HCT116 (cell line): ENCODE measurements at regions not wholly inside any gene's neighbourhood (a gene's known extent, or its start where the extent isn't known, plus 50 kb on each side); places are given as distances from the start of the nearest gene placed in this dataset.

ENCODE experiments used
- ATAC-seq: fragments of 200-7000 bp; cut with Tn5 transposase; 2 replicates; pipeline ENCODE4 v1.9.1; 2020; ENCODE audit warnings: mild to moderate bottlenecking, moderate library complexity
- BruUV-seq: library from RNA; stranded (reverse); fragments of 400-500 nt; replicated peaks from 2 replicates; lab custom pipeline; 2021; lab: Mats Ljungman, UMichigan
- CTCF ChIA-PET: fragments of 300-600 bp; sonication (Branson Sonifier 250); formaldehyde crosslinking; loops from one replicate; lab custom pipeline; 2021; ENCODE audit warnings: antibody characterized with exemption; lab: Charles Lee
- POLR2A ChIA-PET: fragments of 300-600, 350-600 bp; sonication (Branson Sonifier 250); formaldehyde crosslinking; loops from one replicate; lab custom pipeline; 2021; ENCODE audit warnings: antibody characterized with exemption; lab: Charles Lee
- RAD21 ChIA-PET, 2 experiments: fragments of 300-600 bp; sonication (Branson Sonifier 250); formaldehyde crosslinking; loops; one replicate each; lab custom pipeline; 2023; ENCODE audit warnings: low total read pairs in 2 of 2; ENCODE audit not compliant: uncharacterized antibody in 2 of 2, unreplicated experiment in 2 of 2, low non-redundant PET in 1 of 2; lab: Charles Lee
- DNase-seq: peaks from one replicate; pipeline ENCODE4 v3.0.0-alpha.2; 2010; ENCODE audit warnings: low read depth, low spot score
- H2AFZ ChIP-seq: fragments of 200-600 bp; shearing (Covaris generic), sonication (generic); 2 replicates; pipeline ENCODE4 v1.6.1; 2017; ENCODE audit warnings: low read depth, mixed run types, mixed read lengths, antibody characterized with exemption, low read length; ENCODE audit not compliant: poor library complexity, severe bottlenecking
- H3K27ac ChIP-seq: 2 replicates; pipeline ENCODE4 v1.5.1; 2012; ENCODE audit warnings: low read depth, low read length
- H3K27me3 ChIP-seq: fragments of 200-600 bp; sonication (generic); 2 replicates; pipeline ENCODE4 v1.6.1; 2016; ENCODE audit warnings: mixed run types, low read length, mixed read lengths; ENCODE audit not compliant: insufficient read depth
- H3K36me3 ChIP-seq, 2 experiments: fragments of 200-500 bp in 1 of 2; fragments of 200-600 bp in 1 of 2; sonication (Bioruptor generic) in 1 of 2; sonication (generic) in 1 of 2; 2 replicates each; pipeline versions ENCODE4 v1.5.1 to v1.6.1; 2014 to 2016; ENCODE audit warnings: low read length in 2 of 2, inconsistent platforms in 1 of 2, mixed read lengths in 1 of 2, mixed run types in 1 of 2; ENCODE audit not compliant: insufficient read depth in 2 of 2, control insufficient read depth in 1 of 2
- H3K4me1 ChIP-seq, 2 experiments: fragments of 200-600 bp in 1 of 2; sonication (generic) in 1 of 2; 2 replicates each; pipeline versions ENCODE4 v1.5.1 to v1.6.1; 2012 to 2017; ENCODE audit warnings: low read length in 2 of 2, inconsistent platforms in 1 of 2, mild to moderate bottlenecking in 1 of 2, mixed read lengths in 1 of 2, mixed run types in 1 of 2, moderate library complexity in 1 of 2; ENCODE audit not compliant: insufficient read depth in 2 of 2, control insufficient read depth in 1 of 2
- H3K4me2 ChIP-seq: fragments of 200-600 bp; sonication (generic); 2 replicates; pipeline ENCODE4 v1.6.1; 2017; ENCODE audit warnings: mixed run types, low read length, mixed read lengths
- H3K4me3 ChIP-seq, 2 experiments: fragments of 200-600 bp in 1 of 2; sonication (generic) in 1 of 2; replicated peaks in 1 of 2; 2 replicates each; pipeline ENCODE4 v1.5.1; 2011 to 2016; ENCODE audit warnings: low read length in 2 of 2, control low read depth in 1 of 2, low read depth in 1 of 2, mild to moderate bottlenecking in 1 of 2, mixed read lengths in 1 of 2, mixed run types in 1 of 2
- H3K79me2 ChIP-seq: fragments of 200-600 bp; sonication (generic); 2 replicates; pipeline ENCODE4 v1.6.1; 2017; ENCODE audit warnings: mild to moderate bottlenecking, mixed run types, low read length, moderate library complexity, mixed read lengths; ENCODE audit not compliant: insufficient read depth
- H3K9ac ChIP-seq: fragments of 200-600 bp; sonication (generic); 2 replicates; pipeline ENCODE4 v1.6.1; 2016; ENCODE audit warnings: low read length, mixed read lengths
- H3K9me2 ChIP-seq: fragments of 200-600 bp; sonication (generic), shearing (Covaris generic); 2 replicates; pipeline ENCODE4 v1.6.1; 2017; ENCODE audit warnings: mixed run types, mild to moderate bottlenecking, moderate library complexity; ENCODE audit not compliant: insufficient read depth
- H3K9me3 ChIP-seq, 2 experiments: fragments of 200-500 bp in 1 of 2; fragments of 200-600 bp in 1 of 2; sonication (Bioruptor generic) in 1 of 2; sonication (generic) in 1 of 2; 2 replicates each; pipeline ENCODE4 v1.6.1; 2014 to 2017; ENCODE audit warnings: low read length in 2 of 2, mixed read lengths in 2 of 2, inconsistent platforms in 1 of 2, low read depth in 1 of 2, mild to moderate bottlenecking in 1 of 2, mixed run types in 1 of 2, moderate library complexity in 1 of 2; ENCODE audit not compliant: control insufficient read depth in 1 of 2, insufficient read depth in 1 of 2
- H4K20me1 ChIP-seq: fragments of 200-600 bp; sonication (generic), shearing (Covaris generic); 2 replicates; pipeline ENCODE4 v1.6.1; 2017; ENCODE audit warnings: mixed run types, mild to moderate bottlenecking, moderate library complexity; ENCODE audit not compliant: insufficient read depth
- CBX3 ChIP-seq: IDR thresholded peaks from 2 replicates; pipeline ENCODE4 v1.6.1; 2012; ENCODE audit warnings: low read depth
- CEBPB ChIP-seq: IDR thresholded peaks from 2 replicates; pipeline ENCODE4 v1.6.1; 2012; ENCODE audit warnings: low read depth
- CTCF ChIP-seq, 3 experiments: fragments of 200-600 bp in 1 of 3; sonication (generic) in 1 of 3; IDR thresholded peaks in 2 of 3; conservative IDR thresholded peaks in 1 of 3; 2 replicates each; pipeline ENCODE4 v1.5.1; 2012 to 2017; ENCODE audit warnings: low read depth in 2 of 3, low read length in 2 of 3, antibody characterized with exemption in 1 of 3, borderline replicate concordance in 1 of 3, control low read depth in 1 of 3, mild to moderate bottlenecking in 1 of 3, mixed read lengths in 1 of 3, mixed run types in 1 of 3, moderate library complexity in 1 of 3; ENCODE audit not compliant: insufficient read depth in 1 of 3
- ELF1 ChIP-seq: IDR thresholded peaks from 2 replicates; pipeline ENCODE4 v1.6.1; 2012; ENCODE audit warnings: low read depth, borderline replicate concordance
- EZH2 ChIP-seq: fragments of 200-600 bp; sonication (generic); IDR thresholded peaks from 2 replicates; pipeline ENCODE4 v1.6.1; 2017; ENCODE audit warnings: antibody characterized with exemption, mixed run types
- EZH2phosphoT487 ChIP-seq: fragments of 200-600 bp; IDR thresholded peaks from 2 replicates; pipeline ENCODE4 v1.6.1; 2018; ENCODE audit warnings: antibody characterized with exemption, borderline replicate concordance
- FOSL1 ChIP-seq: IDR thresholded peaks from 2 replicates; pipeline ENCODE4 v1.6.1; 2012; ENCODE audit warnings: low read depth
- JUND ChIP-seq: IDR thresholded peaks from 2 replicates; pipeline ENCODE4 v1.6.1; 2012
- POLR2A ChIP-seq: IDR thresholded peaks from 2 replicates; pipeline ENCODE4 v1.7.0; 2011; ENCODE audit warnings: borderline replicate concordance; ENCODE audit not compliant: insufficient read depth, insufficient read length; ENCODE audit errors: extremely low read depth
- POLR2AphosphoS5 ChIP-seq: IDR thresholded peaks from 2 replicates; pipeline ENCODE4 v1.6.1; 2011; ENCODE audit warnings: mild to moderate bottlenecking, low read depth, low read length, moderate library complexity
- SP1 ChIP-seq: IDR thresholded peaks from 2 replicates; pipeline ENCODE4 v1.6.1; 2012; ENCODE audit warnings: low read depth
- SRF ChIP-seq: IDR thresholded peaks from 2 replicates; pipeline ENCODE4 v1.6.1; 2012; ENCODE audit warnings: low read depth
- TCF7L2 ChIP-seq: IDR thresholded peaks from 2 replicates; pipeline ENCODE4 v1.7.0; 2011; ENCODE audit warnings: borderline replicate concordance, inconsistent platforms; ENCODE audit not compliant: insufficient read depth, insufficient read length; ENCODE audit errors: extremely low read depth
- ZFX ChIP-seq: fragments of 450-650 bp; IDR thresholded peaks from 2 replicates; pipeline ENCODE4 v1.6.1; 2017
- ZNF274 ChIP-seq: fragments of 200-500 bp; sonication (Bioruptor generic); IDR thresholded peaks from 2 replicates; pipeline ENCODE4 v1.6.1; 2014; ENCODE audit warnings: mild to moderate bottlenecking, low read depth, low read length, inconsistent platforms
- intact Hi-C: fragments of 100-400 bp; cut with micrococcal nuclease; formaldehyde crosslinking; loops from 2 replicates; pipeline ENCODE4 v1.10.0; 2022
- TF ChIP-seq, protein P1 (sequence below): IDR thresholded peaks from 2 replicates; pipeline ENCODE4 v1.6.1; 2011; ENCODE audit warnings: mild to moderate bottlenecking, low read length, moderate library complexity; ENCODE audit not compliant: insufficient replicate concordance; ENCODE audit errors: extremely low read depth
- TF ChIP-seq, protein P2 (sequence below): IDR thresholded peaks from 2 replicates; pipeline ENCODE4 v1.6.1; 2012; ENCODE audit warnings: low read depth

DNA sequence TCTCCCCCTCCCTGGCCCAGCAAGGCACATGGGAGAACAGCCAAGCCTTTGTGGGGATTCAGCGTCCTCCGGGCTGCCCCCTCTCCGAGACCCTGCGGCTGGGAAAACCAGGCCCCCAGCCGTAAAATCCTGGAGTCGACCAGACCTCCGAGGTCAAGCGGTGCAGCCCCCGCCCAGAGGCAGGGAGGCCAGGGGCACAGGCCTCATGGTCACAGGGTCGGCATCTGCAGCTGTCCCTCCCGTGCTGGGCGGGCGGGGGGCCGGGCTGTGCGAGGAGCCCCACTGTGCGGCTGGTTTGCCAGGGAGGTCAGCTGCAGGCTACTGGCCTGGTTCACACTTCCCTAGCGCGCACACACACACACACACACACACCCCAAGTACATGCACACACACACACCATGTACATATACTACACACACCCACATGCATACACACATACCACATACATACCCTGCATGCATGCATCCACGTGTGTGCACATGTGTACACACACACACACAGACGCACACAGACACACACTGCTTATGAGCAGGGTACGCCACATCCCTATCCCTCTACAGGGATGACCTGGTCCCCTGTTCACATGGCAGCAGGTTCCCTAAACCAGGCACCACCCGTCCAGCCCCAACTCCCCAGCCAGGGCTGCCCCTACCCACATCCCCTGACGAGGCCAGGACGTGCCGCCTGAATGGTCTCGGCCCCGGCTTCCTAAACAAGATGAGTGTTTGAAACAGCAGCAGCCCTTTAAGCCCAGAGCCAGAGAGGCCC, 108.9 kb upstream of the CIBAR2 start:
- Histone ChIP-seq H3K9me2 (no peaks in the 10 kb centered on the region), H4K20me1 (no peaks in the 10 kb centered on the region), H3K79me2 (no peaks in the 10 kb centered on the region), H3K4me3 (no peak overlapping the region), H2AFZ (no peak overlapping the region), H3K4me1 (peaks cover 5 to 12% of the 10 kb centered on the region in 2 experiments; a peak in 3 of 4 replicates), H3K9ac (no peak overlapping the region), H3K4me2 (no peak overlapping the region), H3K36me3 (no peaks in the 10 kb centered on the region), H3K9me3 (0 out of 4 replicates have a peak, but pooled peaks cover 0 to 6% of the 10 kb centered on the region in 2 experiments), H3K27me3 (no peaks in the 10 kb centered on the region), H3K27ac (no peak overlapping the region; the same call in 1 of the 2 replicates)
- RAD21 ChIA-PET: no interaction called here
- DNase-seq (no peak), ATAC-seq (peak; percentile 7; the same call in 1 of the 2 replicates)
- TF ChIP-seq ZNF274 (no peak), ELF1 (no peak), POLR2A (no peak), FOSL1 (no peak), EZH2phosphoT487 (no peak), JUND (no peak), SRF (no peak), POLR2AphosphoS5 (no peak), ZFX (no peak), SP1 (no peak), EZH2 (no peak), CBX3 (no peak), CEBPB (no peak), CTCF (IDR thresholded peaks at IDR 0.05 in 2 of 3, conservative IDR thresholded peaks at IDR 0.05 in 1 of 3; ENCODE audit: borderline replicate concordance in 1 of 3, insufficient read depth in 1 of 3, low read depth in 2 of 3, low read length in 2 of 3) (no peak), TCF7L2 (no peak)
- TF ChIP-seq, protein P1, sequence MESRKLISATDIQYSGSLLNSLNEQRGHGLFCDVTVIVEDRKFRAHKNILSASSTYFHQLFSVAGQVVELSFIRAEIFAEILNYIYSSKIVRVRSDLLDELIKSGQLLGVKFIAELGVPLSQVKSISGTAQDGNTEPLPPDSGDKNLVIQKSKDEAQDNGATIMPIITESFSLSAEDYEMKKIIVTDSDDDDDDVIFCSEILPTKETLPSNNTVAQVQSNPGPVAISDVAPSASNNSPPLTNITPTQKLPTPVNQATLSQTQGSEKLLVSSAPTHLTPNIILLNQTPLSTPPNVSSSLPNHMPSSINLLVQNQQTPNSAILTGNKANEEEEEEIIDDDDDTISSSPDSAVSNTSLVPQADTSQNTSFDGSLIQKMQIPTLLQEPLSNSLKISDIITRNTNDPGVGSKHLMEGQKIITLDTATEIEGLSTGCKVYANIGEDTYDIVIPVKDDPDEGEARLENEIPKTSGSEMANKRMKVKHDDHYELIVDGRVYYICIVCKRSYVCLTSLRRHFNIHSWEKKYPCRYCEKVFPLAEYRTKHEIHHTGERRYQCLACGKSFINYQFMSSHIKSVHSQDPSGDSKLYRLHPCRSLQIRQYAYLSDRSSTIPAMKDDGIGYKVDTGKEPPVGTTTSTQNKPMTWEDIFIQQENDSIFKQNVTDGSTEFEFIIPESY: no peak
- TF ChIP-seq, protein P2, sequence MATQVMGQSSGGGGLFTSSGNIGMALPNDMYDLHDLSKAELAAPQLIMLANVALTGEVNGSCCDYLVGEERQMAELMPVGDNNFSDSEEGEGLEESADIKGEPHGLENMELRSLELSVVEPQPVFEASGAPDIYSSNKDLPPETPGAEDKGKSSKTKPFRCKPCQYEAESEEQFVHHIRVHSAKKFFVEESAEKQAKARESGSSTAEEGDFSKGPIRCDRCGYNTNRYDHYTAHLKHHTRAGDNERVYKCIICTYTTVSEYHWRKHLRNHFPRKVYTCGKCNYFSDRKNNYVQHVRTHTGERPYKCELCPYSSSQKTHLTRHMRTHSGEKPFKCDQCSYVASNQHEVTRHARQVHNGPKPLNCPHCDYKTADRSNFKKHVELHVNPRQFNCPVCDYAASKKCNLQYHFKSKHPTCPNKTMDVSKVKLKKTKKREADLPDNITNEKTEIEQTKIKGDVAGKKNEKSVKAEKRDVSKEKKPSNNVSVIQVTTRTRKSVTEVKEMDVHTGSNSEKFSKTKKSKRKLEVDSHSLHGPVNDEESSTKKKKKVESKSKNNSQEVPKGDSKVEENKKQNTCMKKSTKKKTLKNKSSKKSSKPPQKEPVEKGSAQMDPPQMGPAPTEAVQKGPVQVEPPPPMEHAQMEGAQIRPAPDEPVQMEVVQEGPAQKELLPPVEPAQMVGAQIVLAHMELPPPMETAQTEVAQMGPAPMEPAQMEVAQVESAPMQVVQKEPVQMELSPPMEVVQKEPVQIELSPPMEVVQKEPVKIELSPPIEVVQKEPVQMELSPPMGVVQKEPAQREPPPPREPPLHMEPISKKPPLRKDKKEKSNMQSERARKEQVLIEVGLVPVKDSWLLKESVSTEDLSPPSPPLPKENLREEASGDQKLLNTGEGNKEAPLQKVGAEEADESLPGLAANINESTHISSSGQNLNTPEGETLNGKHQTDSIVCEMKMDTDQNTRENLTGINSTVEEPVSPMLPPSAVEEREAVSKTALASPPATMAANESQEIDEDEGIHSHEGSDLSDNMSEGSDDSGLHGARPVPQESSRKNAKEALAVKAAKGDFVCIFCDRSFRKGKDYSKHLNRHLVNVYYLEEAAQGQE: no peak
- no TSS peak for BruUV-seq
- CTCF ChIA-PET: interaction anchor here (2.1 kb wide), 1 partner anchor 32 kb away, joined by 8 read pairs; no protein-coding TSS in a partner anchor
- POLR2A ChIA-PET: no interaction called here
- intact Hi-C loops: no loop called here
